GM21619 (cell line): ENCODE measurements at regions not wholly inside any gene's neighbourhood (a gene's known extent, or its start where the extent isn't known, plus 50 kb on each side); places are given as distances from the start of the nearest gene placed in this dataset.

Experiments
- ATAC-seq: cut with Tn5 transposase; IDR thresholded peaks from one replicate; pipeline ENCODE4 v1.9.1; 2021; ENCODE audit not compliant: unreplicated experiment

DNA sequence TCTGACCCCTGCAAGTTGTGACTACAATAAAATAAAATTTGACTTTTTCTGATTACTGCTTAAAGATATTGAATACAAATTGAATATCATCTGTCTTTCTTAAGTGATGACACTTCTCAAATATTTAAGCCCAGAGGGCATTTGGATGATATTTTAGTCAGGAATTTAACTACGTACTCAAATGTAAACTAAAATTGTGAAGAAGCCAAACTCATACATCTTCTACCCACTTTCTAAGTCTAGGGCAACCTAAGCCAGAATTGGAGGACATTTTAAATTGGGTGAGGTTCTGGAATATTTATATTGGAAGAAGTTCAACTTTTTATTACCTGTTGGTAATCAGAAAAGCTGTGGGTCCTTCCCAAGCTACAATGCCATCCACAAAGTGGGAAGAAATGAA is 149.1 kb upstream of the WDR11 start:
- no peak for ATAC-seq

DNA sequence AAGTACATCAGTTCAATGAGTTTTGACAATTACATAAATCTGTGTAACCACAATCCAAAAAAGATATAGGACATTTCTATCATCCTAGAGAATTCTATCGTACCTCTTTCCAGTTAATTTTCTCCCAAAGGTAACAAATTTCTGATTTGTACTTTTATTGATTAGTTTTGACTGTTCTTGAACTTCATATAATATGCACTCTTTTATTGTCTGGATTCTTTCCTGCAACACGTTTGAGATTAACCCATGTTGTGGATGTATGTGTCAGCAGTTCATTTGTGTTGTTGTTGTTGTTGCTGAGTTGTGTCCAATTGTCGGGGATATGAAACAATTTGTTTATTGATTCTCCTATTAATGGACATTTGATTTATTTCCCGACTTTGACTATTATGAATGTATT is 145.9 kb upstream of the WDR11 start:
- ATAC-seq, result no peak

DNA sequence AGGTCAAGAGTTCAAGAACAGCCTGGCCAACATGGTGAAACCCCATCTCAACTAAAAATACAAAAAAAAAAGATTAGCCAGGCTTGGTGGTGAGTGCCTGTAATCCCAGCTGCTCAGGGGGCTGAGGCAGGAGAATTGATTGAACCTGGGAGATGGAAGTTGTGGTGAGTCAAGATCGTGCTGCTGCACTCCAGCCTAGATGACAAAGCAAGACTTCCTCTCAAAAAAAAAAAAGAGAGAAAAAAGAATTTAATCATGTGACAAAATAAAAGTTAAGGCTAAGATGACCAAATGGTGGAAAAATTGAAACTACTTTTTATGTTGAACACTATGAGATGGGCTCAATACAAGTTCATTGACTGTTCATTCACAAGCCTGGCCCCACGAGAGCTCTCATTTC is 141.1 kb upstream of the WDR11 start:
- ATAC-seq, result no peak

DNA sequence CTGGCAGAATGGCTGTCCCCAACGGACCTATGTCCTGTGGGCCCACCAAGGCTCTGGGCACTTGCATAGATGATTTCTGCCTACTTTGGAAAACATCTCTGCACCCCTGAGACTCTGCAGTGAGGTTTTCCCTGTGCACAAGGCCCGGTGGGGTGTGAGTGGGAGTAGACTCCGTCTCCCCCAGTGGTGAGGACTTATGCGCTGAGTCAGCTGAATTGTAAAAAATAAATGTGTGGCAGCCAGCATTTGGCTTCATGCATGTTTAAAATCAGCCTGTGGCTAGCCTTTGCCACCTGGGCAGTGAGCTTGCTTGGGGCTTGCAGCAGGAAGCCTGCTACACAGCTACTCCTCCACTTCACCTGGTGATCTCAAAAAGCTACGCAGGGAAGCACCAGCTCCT is 139.3 kb upstream of the WDR11 start:
- no peak for ATAC-seq

DNA sequence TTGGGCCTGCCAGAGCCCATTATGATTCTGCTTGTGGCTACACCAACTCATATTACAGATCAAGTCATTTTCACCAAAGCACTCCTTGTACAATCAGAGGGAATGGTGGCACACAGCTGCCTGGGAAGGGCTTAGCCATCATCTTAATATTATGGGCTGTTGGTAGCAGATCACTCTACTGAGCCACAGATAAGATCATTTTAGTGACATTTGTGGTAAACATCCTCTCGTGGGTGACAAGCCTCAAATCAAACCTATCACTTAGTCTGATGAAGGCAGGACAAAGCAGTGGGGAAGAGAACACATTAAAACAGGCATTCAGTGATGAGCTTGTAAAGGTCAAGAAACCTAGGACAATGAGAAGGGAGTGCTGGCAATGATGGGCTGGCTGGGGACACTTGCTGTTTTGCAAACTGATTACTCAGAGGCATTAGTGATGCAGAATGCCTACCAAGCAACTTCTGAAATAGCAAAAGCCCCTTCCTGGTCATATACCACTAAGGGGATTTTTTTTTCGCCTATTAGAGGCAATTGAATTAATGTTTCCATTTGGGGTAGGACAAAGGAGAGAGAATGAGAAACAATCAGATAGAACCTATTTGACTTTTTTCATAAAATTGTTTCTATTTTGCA is 137.5 kb upstream of the WDR11 start:
- ATAC-seq, result no peak

GRCh38 chr10:120715171-120715570 is 136.0 kb upstream of the WDR11 start:
- no peak for ATAC-seq

DNA sequence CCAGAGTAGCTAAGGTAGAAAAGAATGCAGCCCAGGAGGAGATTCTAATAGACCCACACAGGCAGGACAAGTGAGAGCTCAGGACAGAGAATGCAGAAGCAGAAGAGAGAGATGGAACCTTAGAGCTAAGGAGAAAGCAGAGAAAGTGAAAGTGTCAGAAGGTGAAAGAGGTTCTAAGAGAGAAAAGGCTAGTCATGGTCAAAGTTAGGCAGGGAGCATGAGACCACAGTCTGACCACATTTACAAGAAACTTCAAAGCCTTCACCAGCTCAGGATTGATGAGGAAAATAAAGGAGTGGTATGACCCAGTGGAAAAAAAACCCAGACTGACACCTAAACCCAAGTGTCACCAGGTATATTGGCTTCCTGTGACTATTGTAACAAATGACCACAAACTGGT is 131.8 kb upstream of the WDR11 start:
- peak; percentile 71 for ATAC-seq

GRCh38 chr10:120727001-120727400 is 124.2 kb upstream of the WDR11 start:
- no peak for ATAC-seq

DNA sequence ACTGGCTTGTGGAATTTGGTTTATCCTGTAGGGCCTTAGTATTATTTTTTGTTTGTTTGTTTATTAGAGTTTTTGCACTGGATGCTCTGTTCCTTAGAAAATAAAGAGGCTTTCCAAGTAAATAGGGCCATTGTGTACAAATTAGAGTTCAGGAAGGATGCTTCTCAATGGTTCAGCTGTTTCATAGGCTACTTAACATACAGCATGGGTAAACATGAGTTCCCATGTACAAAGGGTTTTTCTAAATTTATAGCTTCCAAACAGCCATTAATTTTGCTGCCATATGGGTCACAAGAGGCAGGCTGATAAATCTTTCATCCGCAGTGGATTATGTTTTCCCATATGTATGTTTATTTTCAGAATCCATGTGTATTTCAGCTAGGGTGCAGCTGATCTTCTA is 121.6 kb upstream of the WDR11 start:
- no peak for ATAC-seq

GRCh38 chr10:120732067-120732466 is 119.1 kb upstream of the WDR11 start:
- ATAC-seq, result no peak

DNA sequence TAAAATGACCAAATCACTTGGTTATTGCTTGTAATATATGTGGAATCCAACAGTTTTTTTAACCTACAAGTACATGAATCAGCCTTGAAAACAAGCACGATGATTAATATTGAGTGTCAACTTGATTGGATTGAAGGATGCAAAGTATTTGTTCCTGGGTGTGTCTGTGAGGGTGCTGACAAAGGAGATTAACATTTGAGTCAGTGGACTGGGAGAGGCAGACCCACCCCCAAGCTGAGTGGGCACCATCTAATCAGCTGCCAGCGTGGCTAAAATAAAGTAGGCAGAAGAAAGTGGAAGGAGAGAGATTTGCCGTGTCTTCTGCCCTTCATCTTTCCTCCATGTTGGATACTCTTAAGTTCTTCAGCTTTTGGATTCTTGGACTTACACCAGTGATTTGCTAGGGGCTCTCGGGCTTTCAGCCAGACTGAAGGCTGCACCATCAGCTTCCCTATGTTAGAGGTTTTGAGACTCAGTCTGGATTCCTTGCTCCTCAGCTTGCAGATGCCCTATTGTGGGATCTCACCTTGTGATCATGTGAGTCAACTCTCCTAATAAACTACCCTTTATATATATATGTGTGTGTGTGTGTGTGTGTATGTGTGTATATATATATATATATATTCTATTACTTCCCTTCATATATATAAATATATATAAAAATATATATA is 118.4 kb upstream of the WDR11 start:
- no peak for ATAC-seq

DNA sequence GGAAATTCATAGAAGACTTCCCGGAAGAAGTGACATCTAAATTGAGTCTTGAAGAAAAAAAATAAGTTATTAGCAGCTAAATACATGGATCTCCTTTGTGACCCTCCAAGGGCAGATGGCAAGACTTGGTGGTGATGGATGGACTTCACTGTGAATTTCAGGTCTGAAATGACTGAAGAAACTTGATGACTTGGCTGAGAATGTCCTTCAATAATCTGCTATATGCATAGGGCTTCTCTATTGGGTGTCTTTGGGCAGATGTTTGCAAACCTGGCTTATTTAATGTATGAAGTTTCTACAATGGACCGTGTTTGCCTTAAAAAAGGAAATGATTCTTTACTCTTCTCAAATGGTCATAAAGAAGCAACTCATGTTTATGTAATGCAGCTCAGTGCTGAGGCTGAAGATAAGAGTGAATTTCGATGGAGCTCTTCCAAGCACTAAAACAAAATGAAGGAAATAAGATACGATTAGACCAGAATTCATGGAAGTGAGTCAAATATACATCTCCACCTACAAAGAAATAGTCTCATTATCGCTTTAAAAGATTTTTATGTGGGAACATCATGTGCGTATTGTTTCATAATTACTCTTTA is 116.6 kb upstream of the WDR11 start:
- no peak for ATAC-seq

DNA sequence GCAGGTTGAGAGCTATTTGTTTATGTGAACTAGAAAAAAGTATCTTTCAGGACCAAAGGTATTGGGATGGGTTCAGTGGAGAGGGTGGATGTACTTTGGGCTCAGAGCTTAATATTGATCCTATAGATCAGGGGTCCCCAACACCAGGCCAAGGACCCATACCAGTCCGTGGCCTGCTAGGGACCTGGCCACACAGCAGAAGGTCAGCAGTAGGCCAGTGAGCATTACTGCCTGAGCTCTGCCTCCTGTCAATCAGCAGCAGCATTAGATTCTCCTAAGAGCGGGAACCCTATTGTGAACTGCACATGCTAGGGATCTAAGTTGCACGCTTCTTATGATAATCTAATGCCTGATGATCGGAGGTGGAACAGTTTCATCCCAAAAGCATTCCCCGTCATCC is 115.8 kb upstream of the WDR11 start:
- no peak for ATAC-seq

DNA sequence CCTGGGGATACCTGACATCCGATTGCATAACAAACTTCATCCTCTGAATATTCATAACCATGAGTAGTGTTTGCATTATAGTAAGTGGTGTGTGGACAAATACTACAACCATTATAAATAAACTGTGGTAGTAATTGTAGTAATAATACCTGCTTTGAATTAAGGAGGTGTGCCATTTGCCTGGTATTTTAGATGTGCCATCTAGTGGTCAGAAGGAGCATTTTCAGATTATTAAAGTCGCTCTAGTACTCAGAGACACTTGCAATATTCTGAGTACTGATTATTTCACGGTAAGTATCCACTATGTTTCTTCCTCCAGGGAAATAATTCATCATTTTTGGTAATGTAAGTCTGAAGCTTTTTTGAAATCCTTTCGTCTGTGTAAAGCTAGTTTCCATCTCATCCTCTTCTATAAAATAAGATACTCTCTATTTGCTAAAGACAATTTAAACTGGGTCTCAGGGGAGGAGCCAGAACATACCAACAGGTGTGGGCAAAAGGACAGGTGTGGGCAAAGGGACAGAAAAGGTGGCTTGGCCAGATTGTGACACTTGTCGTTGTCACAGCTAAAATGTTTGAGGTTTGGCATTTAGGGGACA is 115.3 kb upstream of the WDR11 start:
- no peak for ATAC-seq

- no peak for ATAC-seq
These were observed 114.8 kb upstream of the WDR11 start for GRCh38 chr10:120736377-120736776.

DNA sequence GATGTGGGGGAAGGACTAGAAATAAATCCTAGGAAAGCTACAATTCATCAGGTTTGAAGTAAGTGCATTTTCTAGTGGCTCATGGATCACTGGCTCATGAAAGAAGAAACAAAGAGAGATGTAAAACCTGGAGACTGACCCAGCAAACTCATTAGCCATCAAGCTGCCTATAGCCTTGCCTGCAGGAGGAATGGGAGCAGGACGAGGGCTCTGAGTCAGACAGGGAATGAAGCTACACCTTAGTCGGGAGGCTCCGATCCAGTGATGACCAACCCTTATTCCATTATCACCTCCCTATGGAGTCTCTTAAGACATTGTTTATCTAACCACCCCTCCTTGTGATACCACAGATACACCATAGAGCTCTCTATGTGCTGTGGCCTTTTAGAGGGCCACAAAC is 112.5 kb upstream of the WDR11 start:
- no peak for ATAC-seq

DNA sequence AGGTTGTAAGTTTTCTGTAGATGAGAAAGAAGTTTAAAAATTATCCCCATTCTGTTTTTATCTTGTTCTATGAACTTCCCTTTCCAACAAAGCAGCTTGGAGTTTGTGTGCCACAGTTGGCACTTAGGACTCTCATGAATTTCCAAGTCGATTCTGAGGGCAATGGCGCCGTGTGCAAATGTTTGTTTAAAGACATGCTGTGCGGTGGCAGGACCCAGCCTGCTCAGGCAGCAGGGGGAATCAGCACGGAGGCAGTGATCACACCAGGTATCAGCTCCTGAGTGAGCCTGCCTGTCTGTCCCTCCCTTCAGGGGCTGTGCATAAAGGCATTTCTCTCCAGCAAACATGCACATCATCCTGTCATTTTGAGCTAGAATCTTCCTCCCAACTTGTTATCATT is 109.8 kb upstream of the WDR11 start:
- ATAC-seq, result no peak

DNA sequence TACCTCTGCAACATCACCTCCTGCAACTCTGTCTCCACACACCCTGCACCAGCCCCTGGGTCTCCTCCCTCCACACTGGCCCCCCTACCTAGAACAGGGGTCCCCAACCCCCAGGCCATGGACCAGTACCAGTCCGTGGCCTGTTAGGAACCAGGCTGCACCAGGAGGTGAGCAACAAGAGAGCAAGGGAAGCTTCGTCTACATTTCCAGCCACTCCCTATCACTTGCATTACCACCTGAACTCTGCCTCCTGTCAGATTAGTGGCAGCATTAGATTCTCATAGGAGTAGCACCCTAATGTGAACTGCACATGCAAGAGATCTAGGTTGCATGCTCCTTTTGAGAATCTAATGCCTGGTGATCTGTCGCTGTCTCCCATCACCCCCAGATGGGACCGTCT is 108.8 kb upstream of the WDR11 start:
- ATAC-seq, result no peak

DNA sequence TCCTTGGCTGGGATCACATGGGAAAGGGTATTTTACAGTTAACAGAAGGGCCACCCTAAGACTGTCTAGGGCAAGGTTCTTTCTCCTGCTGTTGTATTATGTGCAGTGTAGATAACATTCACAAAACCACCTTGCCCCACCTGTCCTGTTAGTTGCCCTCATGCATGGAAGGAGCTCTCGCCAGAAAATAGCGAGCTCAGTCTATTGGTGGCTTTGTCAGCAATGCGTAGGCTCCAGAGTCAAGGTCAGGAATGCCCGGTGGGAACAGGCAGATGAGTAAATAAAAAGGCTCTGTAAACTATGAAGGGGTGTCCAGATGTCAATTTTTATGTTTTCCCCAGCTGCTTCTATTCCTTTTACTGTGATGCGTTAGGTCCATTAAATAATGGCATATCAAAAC is 107.1 kb upstream of the WDR11 start:
- no peak for ATAC-seq

DNA sequence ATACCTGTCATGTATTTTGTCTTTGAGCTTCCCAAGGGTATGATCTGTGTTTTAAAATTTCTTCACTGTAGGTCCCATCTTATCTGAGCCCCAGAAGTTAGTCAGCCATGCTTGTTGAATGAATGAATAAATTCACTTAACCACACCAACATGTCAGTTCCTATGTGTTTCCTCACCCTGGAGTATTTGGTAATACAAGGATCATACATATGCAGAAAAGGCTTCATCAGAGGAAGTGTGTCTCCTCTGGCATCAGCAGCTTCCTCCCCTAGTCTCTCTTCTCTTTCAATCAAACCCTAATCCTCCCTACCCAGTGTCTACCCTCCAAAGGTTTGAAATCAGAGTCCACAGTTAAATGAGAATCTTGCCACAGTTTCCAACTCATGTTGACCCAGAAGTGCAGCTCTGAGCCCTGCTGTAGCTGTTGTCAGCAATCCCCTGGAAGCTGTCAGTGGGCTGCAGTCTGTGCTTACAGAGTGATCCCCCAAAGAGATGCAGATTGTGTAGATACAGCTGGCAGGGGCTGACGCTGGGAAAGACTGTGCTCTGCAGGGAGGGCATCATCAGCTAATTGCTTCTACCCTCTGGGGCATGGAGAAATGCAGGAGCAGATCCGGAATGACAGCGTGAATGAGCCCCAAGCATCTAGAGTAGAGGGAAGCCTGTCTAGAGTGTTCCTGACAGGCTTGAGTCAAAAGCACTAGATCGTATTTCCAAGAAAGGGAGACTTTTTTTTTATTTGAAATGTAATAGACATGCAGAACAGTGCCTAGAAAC is 105.0 kb upstream of the WDR11 start:
- no peak for ATAC-seq

- no peak for ATAC-seq
These were observed 102.6 kb upstream of the WDR11 start for GRCh38 chr10:120748519-120748918.

- no peak for ATAC-seq
These were observed 102.1 kb upstream of the WDR11 start for GRCh38 chr10:120749072-120749471.
